ENCODE measurements at regions not wholly inside any gene's neighbourhood (a gene's known extent, or its start where the extent isn't known, plus 50 kb on each side); places are given as distances from the start of the nearest gene placed in this dataset.
"Not testable (repeated sequence)": the region's sequence is repeated elsewhere in the genome, so short reads cannot be mapped to it uniquely, and the experiment has no call there.

GRCh38 chr16:29117631-29118030 is 132.8 kb downstream of the LAT start:
- DNase-seq = no peak
- H3K27ac ChIP-seq (ENCODE audit: insufficient read depth, low read length, poor library complexity, severe bottlenecking) = no peak overlapping the region
- no peaks in the 10 kb centered on the region for H3K27me3 ChIP-seq (replicated peaks; ENCODE audit: control insufficient read depth, insufficient read depth, low read length, poor library complexity, severe bottlenecking)
- H3K9me3 ChIP-seq (ENCODE audit: control insufficient read depth, low read length) = no peaks in the 10 kb centered on the region
- H3K4me3 ChIP-seq (ENCODE audit: insufficient read depth, low read depth, low read length, poor library complexity, severe bottlenecking) = no peak overlapping the region
- peaks cover 5% of the 10 kb centered on the region for H3K36me3 ChIP-seq (ENCODE audit: control insufficient read depth, insufficient read depth, low read length)
- H3K4me1 ChIP-seq (ENCODE audit: control insufficient read depth, insufficient read depth, low read length, poor library complexity, severe bottlenecking) = no peaks in the 10 kb centered on the region

DNA sequence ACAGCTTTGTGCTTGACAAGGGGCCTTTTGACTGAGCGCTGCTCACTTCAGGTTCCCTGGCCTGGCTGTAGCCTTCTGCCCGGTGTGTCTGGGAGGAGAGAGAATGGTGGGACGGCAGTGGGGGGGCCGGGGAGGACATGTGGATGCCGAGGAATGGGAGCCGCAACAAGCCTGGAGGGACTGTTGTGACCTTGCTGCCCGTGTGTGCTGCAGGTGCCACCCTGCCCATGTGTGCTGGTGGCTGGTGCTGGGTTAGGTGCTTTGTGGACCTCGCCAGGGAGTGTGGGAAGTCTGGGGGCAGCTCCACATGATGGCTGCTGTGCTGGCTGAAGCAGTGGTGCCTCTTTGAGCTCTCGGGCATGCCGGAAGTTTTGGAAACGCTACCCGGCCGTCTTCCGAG is 132.1 kb downstream of the LAT start:
- no peaks in the 10 kb centered on the region for H3K27me3 ChIP-seq (replicated peaks; ENCODE audit: control insufficient read depth, insufficient read depth, low read length, poor library complexity, severe bottlenecking)
- DNase-seq = no peak
- no peak overlapping the region for H3K27ac ChIP-seq (ENCODE audit: insufficient read depth, low read length, poor library complexity, severe bottlenecking)
- no peaks in the 10 kb centered on the region for H3K9me3 ChIP-seq (ENCODE audit: control insufficient read depth, low read length)
- no peak overlapping the region for H3K4me3 ChIP-seq (ENCODE audit: insufficient read depth, low read depth, low read length, poor library complexity, severe bottlenecking)
- peaks cover 5% of the 10 kb centered on the region for H3K36me3 ChIP-seq (ENCODE audit: control insufficient read depth, insufficient read depth, low read length)
- H3K4me1 ChIP-seq (ENCODE audit: control insufficient read depth, insufficient read depth, low read length, poor library complexity, severe bottlenecking) = no peaks in the 10 kb centered on the region

- not testable (repeated sequence) for DNase-seq
Observed at GRCh38 chr16:29116207-29116606, 131.4 kb downstream of the LAT start.

GRCh38 chr16:29115802-29116141 is 130.9 kb downstream of the LAT start:
- not testable (repeated sequence) for H3K4me3 ChIP-seq (ENCODE audit: insufficient read depth, low read depth, low read length, poor library complexity, severe bottlenecking); H3K9me3 ChIP-seq (ENCODE audit: control insufficient read depth, low read length); H3K4me1 ChIP-seq (ENCODE audit: control insufficient read depth, insufficient read depth, low read length, poor library complexity, severe bottlenecking); H3K27ac ChIP-seq (ENCODE audit: insufficient read depth, low read length, poor library complexity, severe bottlenecking); DNase-seq; H3K27me3 ChIP-seq (replicated peaks; ENCODE audit: control insufficient read depth, insufficient read depth, low read length, poor library complexity, severe bottlenecking); H3K36me3 ChIP-seq (ENCODE audit: control insufficient read depth, insufficient read depth, low read length)

More at GRCh38 chr16:29116207-29116606, 131.4 kb downstream of the LAT start:
- not testable (repeated sequence) for H3K9me3 ChIP-seq (ENCODE audit: control insufficient read depth, low read length); H3K4me1 ChIP-seq (ENCODE audit: control insufficient read depth, insufficient read depth, low read length, poor library complexity, severe bottlenecking); H3K4me3 ChIP-seq (ENCODE audit: insufficient read depth, low read depth, low read length, poor library complexity, severe bottlenecking); H3K27ac ChIP-seq (ENCODE audit: insufficient read depth, low read length, poor library complexity, severe bottlenecking); H3K27me3 ChIP-seq (replicated peaks; ENCODE audit: control insufficient read depth, insufficient read depth, low read length, poor library complexity, severe bottlenecking); H3K36me3 ChIP-seq (ENCODE audit: control insufficient read depth, insufficient read depth, low read length)

DNA sequence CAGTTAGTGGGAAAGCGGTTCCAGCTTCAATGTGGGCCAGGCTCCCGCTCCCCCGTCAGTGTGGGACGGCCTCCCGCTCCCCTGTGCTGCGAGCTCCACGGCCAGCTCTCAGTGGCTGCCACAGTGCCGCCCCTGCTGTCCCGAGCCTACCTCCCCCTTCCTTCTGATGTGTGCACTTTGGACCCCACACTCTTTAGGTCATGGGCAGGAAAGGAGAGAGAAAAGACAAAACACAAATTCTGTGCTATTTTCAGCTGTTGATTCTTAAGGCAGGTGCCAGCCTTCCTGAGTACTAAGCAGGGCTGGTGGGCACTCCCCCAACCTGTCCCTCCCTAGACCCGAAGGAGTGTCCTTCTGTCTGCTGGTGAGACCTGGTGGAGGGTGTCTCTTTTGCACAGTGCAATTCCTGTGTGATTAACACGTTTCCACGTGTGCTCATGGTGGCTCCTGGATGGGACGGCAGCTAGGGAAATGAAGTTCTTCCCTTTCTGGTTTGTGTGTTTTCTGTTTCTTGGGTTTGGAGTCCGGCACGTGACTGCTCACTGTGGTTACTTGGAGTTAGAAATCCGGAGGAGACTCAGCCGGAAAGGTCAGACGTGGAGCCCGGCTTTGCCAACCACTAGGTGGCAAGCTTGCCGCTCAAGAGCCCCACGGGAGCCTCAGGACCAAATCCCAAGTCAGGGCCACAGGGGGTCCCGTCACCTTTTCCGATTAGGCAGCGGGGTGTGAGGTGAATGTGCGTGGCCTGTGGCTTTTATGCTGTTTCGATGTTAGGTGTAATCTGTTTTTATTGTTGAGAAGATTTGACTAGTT is 130.3 kb downstream of the LAT start:
- not testable (repeated sequence) for DNase-seq; H3K9me3 ChIP-seq (ENCODE audit: control insufficient read depth, low read length); H3K27ac ChIP-seq (ENCODE audit: insufficient read depth, low read length, poor library complexity, severe bottlenecking); H3K4me1 ChIP-seq (ENCODE audit: control insufficient read depth, insufficient read depth, low read length, poor library complexity, severe bottlenecking); H3K36me3 ChIP-seq (ENCODE audit: control insufficient read depth, insufficient read depth, low read length); H3K27me3 ChIP-seq (replicated peaks; ENCODE audit: control insufficient read depth, insufficient read depth, low read length, poor library complexity, severe bottlenecking); H3K4me3 ChIP-seq (ENCODE audit: insufficient read depth, low read depth, low read length, poor library complexity, severe bottlenecking)

DNA sequence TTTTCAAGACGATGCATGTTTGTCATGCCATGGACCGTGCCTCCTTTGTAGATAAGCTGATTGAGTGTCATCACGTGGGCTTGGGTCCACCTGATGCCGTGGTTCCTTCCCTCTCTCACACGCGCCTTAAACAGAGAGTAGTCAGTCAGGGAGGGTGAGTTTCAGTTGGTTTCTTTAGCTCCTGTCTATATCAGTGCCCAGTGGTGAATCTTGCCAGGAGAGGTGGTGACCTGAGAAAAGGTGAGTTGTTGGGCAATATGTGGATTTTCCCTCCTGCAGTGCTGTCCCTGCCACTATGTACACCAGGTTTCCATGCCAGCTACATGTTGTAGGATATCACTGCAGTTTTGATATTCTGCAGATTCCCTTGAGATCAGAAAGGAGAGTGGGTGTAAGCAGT is 129.7 kb downstream of the LAT start:
- H3K4me3 ChIP-seq (ENCODE audit: insufficient read depth, low read depth, low read length, poor library complexity, severe bottlenecking) = no peak overlapping the region
- no peaks in the 10 kb centered on the region for H3K9me3 ChIP-seq (ENCODE audit: control insufficient read depth, low read length)
- H3K36me3 ChIP-seq (ENCODE audit: control insufficient read depth, insufficient read depth, low read length) = peaks cover 5% of the 10 kb centered on the region
- no peaks in the 10 kb centered on the region for H3K27me3 ChIP-seq (replicated peaks; ENCODE audit: control insufficient read depth, insufficient read depth, low read length, poor library complexity, severe bottlenecking)
- no peaks in the 10 kb centered on the region for H3K4me1 ChIP-seq (ENCODE audit: control insufficient read depth, insufficient read depth, low read length, poor library complexity, severe bottlenecking)
- no peak overlapping the region for H3K27ac ChIP-seq (ENCODE audit: insufficient read depth, low read length, poor library complexity, severe bottlenecking)
- DNase-seq = no peak

GRCh38 chr16:29113446-29113845 is 128.6 kb downstream of the LAT start:
- H3K27ac ChIP-seq (ENCODE audit: insufficient read depth, low read length, poor library complexity, severe bottlenecking); DNase-seq; H3K4me3 ChIP-seq (ENCODE audit: insufficient read depth, low read depth, low read length, poor library complexity, severe bottlenecking); H3K4me1 ChIP-seq (ENCODE audit: control insufficient read depth, insufficient read depth, low read length, poor library complexity, severe bottlenecking); H3K9me3 ChIP-seq (ENCODE audit: control insufficient read depth, low read length); H3K36me3 ChIP-seq (ENCODE audit: control insufficient read depth, insufficient read depth, low read length); H3K27me3 ChIP-seq (replicated peaks; ENCODE audit: control insufficient read depth, insufficient read depth, low read length, poor library complexity, severe bottlenecking): not testable (repeated sequence)

DNA sequence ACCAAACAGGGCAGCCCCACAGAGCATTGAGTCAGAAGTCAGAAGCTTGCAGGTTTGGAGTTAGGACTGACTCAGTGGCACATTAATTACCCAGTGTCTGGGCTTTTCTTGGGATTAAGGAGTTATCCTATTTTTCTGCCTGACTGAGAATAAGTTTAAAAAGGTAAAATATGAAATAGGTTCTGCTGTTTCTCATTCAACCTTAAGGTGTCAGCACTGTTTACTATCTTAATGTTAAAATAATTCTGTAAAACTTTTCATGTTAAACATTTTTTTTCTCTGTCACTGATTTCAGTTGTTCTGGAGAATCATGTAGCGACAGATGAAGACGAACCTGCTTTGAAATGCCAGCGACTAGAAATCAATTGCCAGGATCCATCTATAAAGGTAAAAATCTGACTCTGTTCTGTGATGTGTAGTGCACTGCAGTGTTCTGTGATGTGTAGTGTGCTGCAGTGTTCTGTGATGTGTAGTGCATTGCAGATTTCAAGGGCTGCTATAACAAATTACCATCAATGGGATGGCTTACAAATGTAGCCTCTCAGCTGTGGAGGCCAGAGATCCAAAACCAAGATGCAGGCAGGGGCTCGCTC is 128.0 kb downstream of the LAT start:
- Histone ChIP-seq H3K4me1 (ENCODE audit: control insufficient read depth, insufficient read depth, low read length, poor library complexity, severe bottlenecking) (no peaks in the 10 kb centered on the region), H3K27ac (ENCODE audit: insufficient read depth, low read length, poor library complexity, severe bottlenecking) (no peak overlapping the region), H3K9me3 (ENCODE audit: control insufficient read depth, low read length) (no peaks in the 10 kb centered on the region), H3K27me3 (replicated peaks; ENCODE audit: control insufficient read depth, insufficient read depth, low read length, poor library complexity, severe bottlenecking) (no peaks in the 10 kb centered on the region), H3K4me3 (ENCODE audit: insufficient read depth, low read depth, low read length, poor library complexity, severe bottlenecking) (no peak overlapping the region), H3K36me3 (ENCODE audit: control insufficient read depth, insufficient read depth, low read length) (peaks cover 5% of the 10 kb centered on the region)
- DNase-seq = no peak

DNA sequence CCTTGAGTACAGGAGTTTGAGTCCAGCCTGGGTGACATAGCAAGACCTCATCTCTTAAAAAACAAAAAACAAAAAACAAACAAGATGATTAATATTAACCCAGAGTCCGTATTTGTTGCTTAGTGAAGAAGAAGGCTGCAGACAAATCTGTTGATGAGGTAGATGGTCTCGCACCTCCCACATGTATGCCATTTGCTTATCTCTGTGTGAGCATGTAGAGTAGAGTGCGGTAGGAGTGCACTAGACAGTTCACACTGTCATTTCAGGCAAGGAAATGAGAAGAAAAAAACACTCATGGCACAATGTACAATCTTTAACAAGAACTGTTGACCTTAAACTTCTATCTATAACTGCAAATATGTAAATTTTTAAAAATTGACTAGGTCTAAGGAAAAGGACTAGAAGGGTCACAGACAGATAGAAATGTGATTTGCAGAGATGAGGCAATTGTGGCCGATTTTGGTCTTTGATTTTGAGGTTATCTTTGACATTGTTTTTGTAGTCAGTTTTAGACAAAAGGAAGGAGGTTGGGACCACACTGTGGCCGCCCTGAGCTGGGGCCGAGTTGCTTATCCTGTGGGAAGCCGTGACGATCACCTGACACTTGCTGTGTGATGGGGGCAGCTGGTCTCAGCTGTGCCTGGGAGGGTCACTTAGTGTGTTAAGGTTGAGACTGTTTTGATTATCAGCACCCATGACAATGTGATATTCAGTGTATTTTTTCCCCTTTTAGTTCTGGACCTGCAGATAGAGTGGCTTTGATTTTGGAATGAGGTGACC is 127.2 kb downstream of the LAT start:
- not testable (repeated sequence) for H3K36me3 ChIP-seq (ENCODE audit: control insufficient read depth, insufficient read depth, low read length); H3K9me3 ChIP-seq (ENCODE audit: control insufficient read depth, low read length); H3K4me1 ChIP-seq (ENCODE audit: control insufficient read depth, insufficient read depth, low read length, poor library complexity, severe bottlenecking); H3K27ac ChIP-seq (ENCODE audit: insufficient read depth, low read length, poor library complexity, severe bottlenecking); H3K4me3 ChIP-seq (ENCODE audit: insufficient read depth, low read depth, low read length, poor library complexity, severe bottlenecking); H3K27me3 ChIP-seq (replicated peaks; ENCODE audit: control insufficient read depth, insufficient read depth, low read length, poor library complexity, severe bottlenecking); DNase-seq

- Histone ChIP-seq H3K4me1 (ENCODE audit: control insufficient read depth, insufficient read depth, low read length, poor library complexity, severe bottlenecking) (no peaks in the 10 kb centered on the region), H3K9me3 (ENCODE audit: control insufficient read depth, low read length) (no peaks in the 10 kb centered on the region), H3K4me3 (ENCODE audit: insufficient read depth, low read depth, low read length, poor library complexity, severe bottlenecking) (no peak overlapping the region), H3K27ac (ENCODE audit: insufficient read depth, low read length, poor library complexity, severe bottlenecking) (no peak overlapping the region), H3K36me3 (ENCODE audit: control insufficient read depth, insufficient read depth, low read length) (no peaks in the 10 kb centered on the region), H3K27me3 (replicated peaks; ENCODE audit: control insufficient read depth, insufficient read depth, low read length, poor library complexity, severe bottlenecking) (no peaks in the 10 kb centered on the region)
- DNase-seq = no peak
Observed at GRCh38 chr16:29111421-29111820, 126.6 kb downstream of the LAT start.
